ENCODE measurements at regions not wholly inside any gene's neighbourhood (a gene's known extent, or its start where the extent isn't known, plus 50 kb on each side); places are given as distances from the start of the nearest gene placed in this dataset.
A peak's percentile ranks its signal among the peaks of the same experiment; 100 is the strongest.
"Not testable (repeated sequence)": the region's sequence is repeated elsewhere in the genome, so short reads cannot be mapped to it uniquely, and the experiment has no call there.

- no peak for DNase-seq (ENCODE audit: low spot score)
Measured at GRCh38 chr12:105481392-105482300, 151.2 kb downstream of the C12orf75 start.

GRCh38 chr12:105482951-105483350 lies 152.5 kb downstream of the C12orf75 start:
- no peak for DNase-seq (ENCODE audit: low spot score)

GRCh38 chr12:105483691-105484090 lies 153.2 kb downstream of the C12orf75 start:
- DNase-seq (ENCODE audit: low spot score): no peak

GRCh38 chr12:105485321-105485910 lies 154.9 kb downstream of the C12orf75 start:
- DNase-seq (ENCODE audit: low spot score): no peak

- no peak for DNase-seq (ENCODE audit: low spot score)
Measured at GRCh38 chr12:105485921-105486320, 155.4 kb downstream of the C12orf75 start.

GRCh38 chr12:105487963-105488362 lies 157.5 kb downstream of the C12orf75 start:
- DNase-seq (ENCODE audit: low spot score): no peak

- no peak for DNase-seq (ENCODE audit: low spot score)
Measured at GRCh38 chr12:105492591-105493545, 162.4 kb downstream of the C12orf75 start.

GRCh38 chr12:105499205-105499604 lies 168.7 kb downstream of the C12orf75 start:
- DNase-seq (ENCODE audit: low spot score): no peak

- not testable (repeated sequence) for DNase-seq (ENCODE audit: low spot score)
Measured at GRCh38 chr12:105500676-105501075, 170.2 kb downstream of the C12orf75 start.

- no peak for DNase-seq (ENCODE audit: low spot score)
Measured at GRCh38 chr12:105502426-105502930, 172.0 kb downstream of the C12orf75 start.

- DNase-seq (ENCODE audit: low spot score): no peak
Measured at GRCh38 chr12:105503619-105504018, 173.1 kb downstream of the C12orf75 start.

- no peak for DNase-seq (ENCODE audit: low spot score)
Measured at GRCh38 chr12:105504286-105504685, 173.8 kb downstream of the C12orf75 start.

GRCh38 chr12:105506678-105507310 lies 176.3 kb downstream of the C12orf75 start:
- no peak for DNase-seq (ENCODE audit: low spot score)

GRCh38 chr12:105507311-105508038 lies 177.0 kb downstream of the C12orf75 start:
- no peak for DNase-seq (ENCODE audit: low spot score)

- DNase-seq (ENCODE audit: low spot score): no peak
Measured at GRCh38 chr12:105508096-105508495, 177.6 kb downstream of the C12orf75 start.

GRCh38 chr12:105510526-105510925 lies 180.0 kb downstream of the C12orf75 start:
- DNase-seq (ENCODE audit: low spot score): no peak

- DNase-seq (ENCODE audit: low spot score): not testable (repeated sequence)
Measured at GRCh38 chr12:105512861-105513260, 182.4 kb downstream of the C12orf75 start.

- no peak for DNase-seq (ENCODE audit: low spot score)
Measured at GRCh38 chr12:105522166-105522825, 191.8 kb downstream of the C12orf75 start.

GRCh38 chr12:105523164-105524057 lies 192.9 kb downstream of the C12orf75 start:
- peak; percentile 86 for DNase-seq (ENCODE audit: low spot score)

Measured in left forelimb (tissue), 1 donor.